ENCODE measurements at regions not wholly inside any gene's neighbourhood (a gene's known extent, or its start where the extent isn't known, plus 50 kb on each side); places are given as distances from the start of the nearest gene placed in this dataset.

GRCh38 chr11:19294444-19294843, 53.7 kb upstream of the E2F8 start:
- TF ChIP-seq CTCF (IDR thresholded peaks at IDR 0.05; ENCODE audit: low read depth, low read length) (no peak), EZH2phosphoT487 (IDR thresholded peaks at IDR 0.05; ENCODE audit: low read depth) (no peak)
